Activated T-helper 1 cell treated with anti-CD3 and anti-CD28 coated beads, Interleukin-12 subunit alpha, Interleukin-12 subunit beta, Interleukin-2, Interleukin-4 antibody, amounts not matched to agents 30 ng/mL and 10 ng/mL and 1 ng/mL, durations not matched to agents 14 hours and 24 hours and 36 hours (primary cell): ENCODE measurements at regions not wholly inside any gene's neighbourhood (a gene's known extent, or its start where the extent isn't known, plus 50 kb on each side); places are given as distances from the start of the nearest gene placed in this dataset.

ENCODE experiments used
- DNase-seq: peaks from one replicate; pipeline ENCODE4 v3.0.0; 2021; ENCODE audit warnings: low spot score
- H3K27ac Mint-ChIP-seq: one replicate; pipeline ENCODE4 v1.8.0; 2021; ENCODE audit warnings: mild to moderate bottlenecking, mixed read lengths
- H3K27me3 Mint-ChIP-seq: one replicate; pipeline ENCODE4 v1.8.0; 2022; ENCODE audit warnings: mild to moderate bottlenecking, moderate library complexity, mixed read lengths; ENCODE audit not compliant: insufficient read depth
- H3K36me3 Mint-ChIP-seq: one replicate; pipeline ENCODE4 v1.8.0; 2021; ENCODE audit warnings: low read depth, mixed read lengths
- H3K4me1 Mint-ChIP-seq: one replicate; pipeline ENCODE4 v1.8.0; 2021; ENCODE audit warnings: low read depth, mixed read lengths
- H3K4me3 Mint-ChIP-seq: one replicate; pipeline ENCODE4 v1.8.0; 2021; ENCODE audit warnings: mild to moderate bottlenecking, moderate library complexity, mixed read lengths
- H3K9me3 Mint-ChIP-seq: one replicate; pipeline ENCODE4 v1.8.0; 2021; ENCODE audit warnings: mixed read lengths
- intact Hi-C: fragments of 100-400 bp; cut with micrococcal nuclease; formaldehyde crosslinking; loops from one replicate; pipeline ENCODE4 v1.15.1; 2024

DNA sequence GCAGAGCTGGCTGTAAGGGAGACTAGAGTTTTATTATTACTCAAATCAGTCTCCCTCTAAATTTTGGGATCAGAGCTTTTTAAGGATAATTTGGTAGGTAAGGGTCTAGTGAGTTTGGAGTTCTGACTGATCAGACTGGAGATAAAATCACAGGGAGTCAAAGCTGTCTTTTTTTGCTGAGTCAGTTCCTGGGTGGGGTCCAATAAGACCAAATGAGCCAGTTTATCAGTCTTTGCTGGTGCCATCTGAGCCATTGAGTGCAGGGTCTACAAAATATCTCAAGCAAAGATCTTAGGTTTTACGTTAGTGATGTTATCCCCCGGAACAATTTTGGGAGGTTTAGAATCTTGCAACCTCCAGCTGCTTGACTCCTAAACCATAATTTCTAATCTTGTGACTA lies 935.1 kb upstream of the RAG2 start:
- no peak for DNase-seq
- H3K9me3 Mint-ChIP-seq: peaks cover 26% of the 10 kb centered on the region
- no peak overlapping the region for H3K4me3 Mint-ChIP-seq
- intact Hi-C loops: no loop called here
- no peaks in the 10 kb centered on the region for H3K27me3 Mint-ChIP-seq
- H3K27ac Mint-ChIP-seq: no peak overlapping the region
- no peaks in the 10 kb centered on the region for H3K4me1 Mint-ChIP-seq
- no peaks in the 10 kb centered on the region for H3K36me3 Mint-ChIP-seq

- Mint-ChIP-seq H3K4me3 (no peak overlapping the region), H3K27ac (no peak overlapping the region), H3K27me3 (no peaks in the 10 kb centered on the region), H3K4me1 (no peaks in the 10 kb centered on the region), H3K9me3 (peaks cover 28% of the 10 kb centered on the region), H3K36me3 (no peaks in the 10 kb centered on the region)
- DNase-seq: no peak
- intact Hi-C loops: no loop called here
Measured at GRCh38 chr11:37532271-37532670, 934.2 kb upstream of the RAG2 start.

DNA sequence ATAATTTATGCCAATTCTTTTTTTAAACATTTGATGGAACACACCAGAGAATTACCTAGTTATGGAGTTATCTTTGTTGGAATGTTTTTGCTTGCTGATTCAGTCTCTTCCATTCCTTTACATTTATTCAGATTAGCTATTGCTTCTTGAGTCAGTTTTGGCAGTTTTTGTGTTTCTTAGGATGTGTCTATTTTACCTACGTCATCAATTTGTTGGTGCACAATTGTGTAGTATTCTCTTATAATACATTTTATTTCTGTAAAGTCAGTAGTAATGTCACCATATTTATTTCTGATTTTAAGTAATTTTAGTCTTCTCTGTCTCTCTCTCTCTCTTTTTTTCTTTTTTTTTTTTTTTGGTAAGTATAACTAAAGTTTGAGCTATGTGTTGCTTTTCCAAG lies 929.5 kb upstream of the RAG2 start:
- Mint-ChIP-seq H3K27me3 (no peaks in the 10 kb centered on the region), H3K36me3 (no peaks in the 10 kb centered on the region), H3K27ac (no peak overlapping the region), H3K4me3 (no peak overlapping the region), H3K9me3 (peaks cover 21% of the 10 kb centered on the region), H3K4me1 (no peaks in the 10 kb centered on the region)
- no peak for DNase-seq
- intact Hi-C loops: no loop called here

DNA sequence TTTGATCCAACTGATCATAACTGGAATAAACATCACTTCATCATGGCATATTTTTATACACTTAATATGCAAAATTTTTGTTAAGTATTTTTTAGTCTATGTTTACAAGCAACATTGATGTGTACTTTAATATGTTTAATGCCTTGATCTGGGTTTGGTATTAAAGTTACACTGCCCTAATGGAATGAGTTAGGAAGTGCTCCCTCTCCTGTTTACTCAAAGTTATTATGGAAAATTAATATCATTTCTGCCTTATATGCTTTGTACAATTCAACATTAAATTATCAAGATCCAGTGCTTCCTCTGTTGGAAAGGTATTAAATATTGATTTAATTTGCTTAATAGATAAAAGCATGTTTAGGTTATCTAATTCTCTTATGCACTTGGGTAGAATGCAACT lies 927.3 kb upstream of the RAG2 start:
- no peaks in the 10 kb centered on the region for H3K27me3 Mint-ChIP-seq
- H3K4me1 Mint-ChIP-seq: no peaks in the 10 kb centered on the region
- no peak overlapping the region for H3K27ac Mint-ChIP-seq
- no peaks in the 10 kb centered on the region for H3K36me3 Mint-ChIP-seq
- intact Hi-C loops: no loop called here
- H3K4me3 Mint-ChIP-seq: no peak overlapping the region
- no peak for DNase-seq
- peaks cover 17% of the 10 kb centered on the region for H3K9me3 Mint-ChIP-seq

- H3K36me3 Mint-ChIP-seq: no peaks in the 10 kb centered on the region
- H3K27me3 Mint-ChIP-seq: no peaks in the 10 kb centered on the region
- H3K27ac Mint-ChIP-seq: no peak overlapping the region
- H3K4me1 Mint-ChIP-seq: no peaks in the 10 kb centered on the region
- no peak overlapping the region for H3K4me3 Mint-ChIP-seq
- no peak for DNase-seq
- intact Hi-C loops: no loop called here
- H3K9me3 Mint-ChIP-seq: peaks cover 11% of the 10 kb centered on the region
Measured at GRCh38 chr11:37519781-37520180, 921.7 kb upstream of the RAG2 start.

GRCh38 chr11:37512156-37512780 lies 914.2 kb upstream of the RAG2 start:
- H3K27ac Mint-ChIP-seq: no peak overlapping the region
- H3K27me3 Mint-ChIP-seq: no peaks in the 10 kb centered on the region
- no peak overlapping the region for H3K4me3 Mint-ChIP-seq
- DNase-seq: no peak
- peaks cover 2% of the 10 kb centered on the region for H3K9me3 Mint-ChIP-seq
- H3K4me1 Mint-ChIP-seq: no peaks in the 10 kb centered on the region
- no peaks in the 10 kb centered on the region for H3K36me3 Mint-ChIP-seq
- intact Hi-C loops: no loop called here

DNA sequence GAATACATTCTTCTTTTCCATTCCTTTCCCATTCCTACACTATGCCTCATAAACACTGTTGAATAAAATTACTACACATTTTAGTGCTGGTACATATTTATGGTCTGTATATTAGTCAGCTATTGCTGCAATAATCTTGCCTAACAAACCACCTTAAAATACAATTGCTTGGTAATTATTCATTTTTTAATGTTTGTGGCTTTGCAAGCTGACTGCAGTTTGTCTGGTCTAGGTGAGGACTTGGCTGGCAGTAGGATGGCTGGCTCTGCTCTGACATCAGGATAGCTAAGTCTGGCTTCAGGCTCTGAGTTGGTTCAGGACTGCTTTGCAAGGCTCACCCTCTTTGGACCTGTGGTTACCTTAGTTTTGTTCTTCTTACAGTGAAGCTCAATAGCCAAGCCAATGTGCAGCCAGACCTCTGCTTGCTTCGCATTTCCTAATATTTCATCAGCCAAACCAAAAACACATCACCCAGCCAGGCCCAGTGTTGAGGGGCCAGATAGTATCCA lies 913.4 kb upstream of the RAG2 start:
- H3K4me3 Mint-ChIP-seq: no peak overlapping the region
- no peaks in the 10 kb centered on the region for H3K36me3 Mint-ChIP-seq
- peaks cover 3% of the 10 kb centered on the region for H3K9me3 Mint-ChIP-seq
- intact Hi-C loops: no loop called here
- H3K4me1 Mint-ChIP-seq: no peaks in the 10 kb centered on the region
- no peak for DNase-seq
- no peaks in the 10 kb centered on the region for H3K27me3 Mint-ChIP-seq
- no peak overlapping the region for H3K27ac Mint-ChIP-seq

- Mint-ChIP-seq H3K36me3 (no peaks in the 10 kb centered on the region), H3K9me3 (peaks cover 3% of the 10 kb centered on the region), H3K27ac (no peak overlapping the region), H3K4me1 (no peaks in the 10 kb centered on the region), H3K4me3 (no peak overlapping the region), H3K27me3 (no peaks in the 10 kb centered on the region)
- intact Hi-C loops: no loop called here
- no peak for DNase-seq
Measured at GRCh38 chr11:37509506-37509905, 911.5 kb upstream of the RAG2 start.

- H3K27me3 Mint-ChIP-seq: no peaks in the 10 kb centered on the region
- intact Hi-C loops: no loop called here
- peaks cover 3% of the 10 kb centered on the region for H3K9me3 Mint-ChIP-seq
- no peak overlapping the region for H3K27ac Mint-ChIP-seq
- H3K4me1 Mint-ChIP-seq: peaks cover 6% of the 10 kb centered on the region
- no peak for DNase-seq
- no peak overlapping the region for H3K4me3 Mint-ChIP-seq
- H3K36me3 Mint-ChIP-seq: no peaks in the 10 kb centered on the region
Measured at GRCh38 chr11:37506531-37506930, 908.5 kb upstream of the RAG2 start.

DNA sequence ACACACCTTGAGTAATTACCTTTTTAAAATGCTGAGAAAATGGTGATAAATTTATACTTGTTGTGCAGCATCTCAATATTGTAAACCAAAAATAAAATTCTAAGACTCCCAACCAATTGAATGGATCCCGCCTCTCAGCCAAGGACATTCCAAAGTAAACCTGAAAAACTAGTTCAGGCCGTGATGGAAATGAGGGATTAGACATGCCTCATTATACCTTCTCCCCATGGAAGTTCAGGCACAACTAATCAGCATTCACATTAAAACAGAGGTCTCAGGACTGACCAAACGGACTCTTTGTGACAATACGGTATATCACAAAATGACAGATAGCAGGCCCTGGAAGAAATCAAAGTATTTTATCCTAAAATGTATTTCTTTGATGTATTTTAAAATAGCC lies 907.4 kb upstream of the RAG2 start:
- Mint-ChIP-seq H3K4me1 (peaks cover 6% of the 10 kb centered on the region), H3K27ac (no peak overlapping the region), H3K4me3 (no peak overlapping the region), H3K36me3 (no peaks in the 10 kb centered on the region), H3K9me3 (peaks cover 3% of the 10 kb centered on the region), H3K27me3 (no peaks in the 10 kb centered on the region)
- DNase-seq: no peak
- intact Hi-C loops: no loop called here

GRCh38 chr11:37504921-37505320 lies 906.9 kb upstream of the RAG2 start:
- no peak for DNase-seq
- intact Hi-C loops: no loop called here
- Mint-ChIP-seq H3K27ac (no peak overlapping the region), H3K36me3 (no peaks in the 10 kb centered on the region), H3K4me1 (peaks cover 6% of the 10 kb centered on the region), H3K4me3 (no peak overlapping the region), H3K9me3 (peaks cover 3% of the 10 kb centered on the region), H3K27me3 (no peaks in the 10 kb centered on the region)

DNA sequence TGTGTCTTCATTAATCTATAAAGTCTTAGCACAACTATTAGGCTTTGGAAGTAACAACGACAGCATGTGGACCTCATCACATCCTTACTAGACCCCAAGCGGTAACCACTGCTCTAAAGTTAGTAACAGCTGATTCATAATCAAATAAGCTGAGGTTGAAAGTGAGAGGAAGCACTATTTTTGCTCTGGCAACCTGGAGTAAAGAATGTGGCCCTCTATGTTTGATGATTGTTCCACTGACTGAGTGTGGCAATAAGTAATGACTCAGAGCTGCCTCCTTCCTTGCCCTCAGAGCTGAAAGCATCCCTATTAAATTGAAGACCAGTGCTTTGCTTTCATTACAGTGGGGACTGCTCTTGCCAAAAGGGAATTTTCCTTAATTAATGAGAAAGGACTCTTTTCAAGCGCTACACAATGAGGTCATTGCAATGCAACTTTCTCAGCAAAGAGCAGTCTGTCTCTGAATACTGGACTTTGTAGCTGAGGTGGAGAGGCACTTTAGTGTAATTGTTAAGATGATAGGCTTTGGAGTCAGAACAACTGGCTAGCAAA lies 906.1 kb upstream of the RAG2 start:
- H3K27me3 Mint-ChIP-seq: no peaks in the 10 kb centered on the region
- H3K36me3 Mint-ChIP-seq: no peaks in the 10 kb centered on the region
- peaks cover 6% of the 10 kb centered on the region for H3K4me1 Mint-ChIP-seq
- no peak for DNase-seq
- peaks cover 3% of the 10 kb centered on the region for H3K9me3 Mint-ChIP-seq
- H3K4me3 Mint-ChIP-seq: no peak overlapping the region
- intact Hi-C loops: no loop called here
- H3K27ac Mint-ChIP-seq: no peak overlapping the region

GRCh38 chr11:37503411-37504059 lies 905.5 kb upstream of the RAG2 start:
- Mint-ChIP-seq H3K9me3 (peaks cover 3% of the 10 kb centered on the region), H3K36me3 (no peaks in the 10 kb centered on the region), H3K4me1 (peaks cover 6% of the 10 kb centered on the region), H3K27me3 (no peaks in the 10 kb centered on the region), H3K4me3 (no peak overlapping the region), H3K27ac (no peak overlapping the region)
- no peak for DNase-seq
- intact Hi-C loops: no loop called here
